ENCODE measurements at regions not wholly inside any gene's neighbourhood (a gene's known extent, or its start where the extent isn't known, plus 50 kb on each side); places are given as distances from the start of the nearest gene placed in this dataset.

GRCh38 chr21:36544545-36544944 lies 64.6 kb upstream of the CLDN14 start:
- no peak for DNase-seq (ENCODE audit: low spot score)

GRCh38 chr21:36545776-36546511 lies 66.0 kb upstream of the CLDN14 start:
- no peak overlapping the region for H3K27ac ChIP-seq
- H3K9me3 ChIP-seq = no peaks in the 10 kb centered on the region
- no peaks in the 10 kb centered on the region for H3K36me3 ChIP-seq
- DNase-seq (ENCODE audit: low spot score) (no peak), ATAC-seq (ENCODE audit: insufficient number of reproducible peaks, low FRiP score, low read depth) (no peak)
- no peak for TF ChIP-seq CTCF (IDR thresholded peaks at IDR 0.05)
- H3K4me1 ChIP-seq (ENCODE audit: control insufficient read depth in 1 of 2, low read depth in 2 of 2) = no peaks in the 10 kb centered on the region
- H3K27me3 ChIP-seq (replicated peaks; ENCODE audit: insufficient read depth) = no peaks in the 10 kb centered on the region
- no peak overlapping the region for H3K4me3 ChIP-seq

More at GRCh38 chr21:36544545-36544944, 64.6 kb upstream of the CLDN14 start:
- ATAC-seq (ENCODE audit: insufficient number of reproducible peaks, low FRiP score, low read depth) = no peak
- Histone ChIP-seq H3K9me3 (no peaks in the 10 kb centered on the region), H3K27me3 (replicated peaks; ENCODE audit: insufficient read depth) (no peaks in the 10 kb centered on the region), H3K4me3 (no peak overlapping the region), H3K27ac (no peak overlapping the region), H3K36me3 (no peaks in the 10 kb centered on the region), H3K4me1 (ENCODE audit: control insufficient read depth in 1 of 2, low read depth in 2 of 2) (no peaks in the 10 kb centered on the region)
- no peak for TF ChIP-seq CTCF (IDR thresholded peaks at IDR 0.05)

- TF ChIP-seq CTCF (IDR thresholded peaks at IDR 0.05) = no peak
- Histone ChIP-seq H3K9me3 (no peaks in the 10 kb centered on the region), H3K4me1 (ENCODE audit: control insufficient read depth in 1 of 2, low read depth in 2 of 2) (peaks cover 0 to 6% of the 10 kb centered on the region in 2 donors), H3K27ac (no peak overlapping the region), H3K4me3 (no peak overlapping the region), H3K27me3 (replicated peaks; ENCODE audit: insufficient read depth) (no peaks in the 10 kb centered on the region), H3K36me3 (no peaks in the 10 kb centered on the region)
- no peak for DNase-seq (ENCODE audit: low spot score)
- no peak for ATAC-seq (ENCODE audit: insufficient number of reproducible peaks, low FRiP score, low read depth)
Measured at GRCh38 chr21:36547464-36547863, 67.5 kb upstream of the CLDN14 start.

GRCh38 chr21:36548866-36549265 lies 68.9 kb upstream of the CLDN14 start:
- no peaks in the 10 kb centered on the region for H3K27me3 ChIP-seq (replicated peaks; ENCODE audit: insufficient read depth)
- no peak overlapping the region for H3K4me3 ChIP-seq
- TF ChIP-seq CTCF (IDR thresholded peaks at IDR 0.05) = no peak
- DNase-seq (ENCODE audit: low spot score) (no peak), ATAC-seq (ENCODE audit: insufficient number of reproducible peaks, low FRiP score, low read depth) (no peak)
- no peaks in the 10 kb centered on the region for H3K36me3 ChIP-seq
- H3K4me1 ChIP-seq (ENCODE audit: control insufficient read depth in 1 of 2, low read depth in 2 of 2) = peaks cover 0 to 6% of the 10 kb centered on the region in 2 donors
- H3K9me3 ChIP-seq = no peaks in the 10 kb centered on the region
- no peak overlapping the region for H3K27ac ChIP-seq

GRCh38 chr21:36549470-36549869 lies 69.5 kb upstream of the CLDN14 start:
- no peak for ATAC-seq (ENCODE audit: insufficient number of reproducible peaks, low FRiP score, low read depth)
- no peak for DNase-seq (ENCODE audit: low spot score)
- Histone ChIP-seq H3K4me3 (no peak overlapping the region), H3K9me3 (no peaks in the 10 kb centered on the region), H3K27ac (no peak overlapping the region), H3K4me1 (ENCODE audit: control insufficient read depth in 1 of 2, low read depth in 2 of 2) (peaks cover 0 to 6% of the 10 kb centered on the region in 2 donors), H3K36me3 (no peaks in the 10 kb centered on the region), H3K27me3 (replicated peaks; ENCODE audit: insufficient read depth) (no peaks in the 10 kb centered on the region)
- no peak for TF ChIP-seq CTCF (IDR thresholded peaks at IDR 0.05)
